ENCODE measurements at regions not wholly inside any gene's neighbourhood (a gene's known extent, or its start where the extent isn't known, plus 50 kb on each side); places are given as distances from the start of the nearest gene placed in this dataset.
"Not testable (repeated sequence)": the region's sequence is repeated elsewhere in the genome, so short reads cannot be mapped to it uniquely, and the experiment has no call there.

DNA sequence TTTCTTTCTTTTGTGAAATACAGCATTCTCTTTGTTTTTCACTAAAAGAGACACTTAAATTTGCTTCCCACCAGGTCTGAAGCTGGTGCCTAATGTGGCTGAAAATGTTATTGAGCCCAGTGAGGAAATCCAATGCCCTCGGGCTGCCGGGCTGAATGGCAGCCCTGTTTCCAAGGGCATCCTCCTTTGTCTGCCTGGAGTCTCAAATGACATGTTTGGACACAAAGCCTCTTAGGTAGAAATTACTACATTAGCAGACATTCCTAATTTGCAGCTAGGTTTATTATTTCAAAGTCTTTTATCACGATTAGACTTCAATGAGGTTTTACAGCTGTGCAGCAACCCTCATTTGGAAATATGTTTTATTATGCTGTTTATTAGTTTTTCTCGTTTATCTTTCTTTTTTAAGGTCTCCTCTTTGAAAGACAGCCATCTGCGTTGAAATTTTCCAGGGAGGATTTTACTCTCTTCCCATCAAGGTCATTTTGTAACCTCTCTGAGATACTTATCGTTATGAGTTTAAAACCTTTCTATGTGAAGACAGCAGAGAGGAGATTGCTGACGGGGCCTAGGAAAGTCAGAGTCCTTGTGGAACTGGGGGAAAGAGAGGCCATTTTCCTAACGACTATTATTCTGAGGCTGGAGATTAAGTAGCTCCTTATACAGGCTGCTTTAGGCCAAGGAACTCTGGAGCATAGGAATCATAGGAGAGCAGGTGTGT lies 59.0 kb upstream of the ZNF532 start:
- Mint-ChIP-seq H3K27ac (no peak overlapping the region), H3K4me3 (no peak overlapping the region), H3K9me3 (no peaks in the 10 kb centered on the region), H3K4me1 (ENCODE audit: low read depth) (no peaks in the 10 kb centered on the region), H3K27me3 (ENCODE audit: low read depth) (peaks cover 18% of the 10 kb centered on the region), H3K36me3 (ENCODE audit: low read depth) (no peaks in the 10 kb centered on the region)
- intact Hi-C loops (cut with micrococcal nuclease), result no loop called here
- DNase-seq, result no peak
- CTCF ChIA-PET, result no interaction called here

DNA sequence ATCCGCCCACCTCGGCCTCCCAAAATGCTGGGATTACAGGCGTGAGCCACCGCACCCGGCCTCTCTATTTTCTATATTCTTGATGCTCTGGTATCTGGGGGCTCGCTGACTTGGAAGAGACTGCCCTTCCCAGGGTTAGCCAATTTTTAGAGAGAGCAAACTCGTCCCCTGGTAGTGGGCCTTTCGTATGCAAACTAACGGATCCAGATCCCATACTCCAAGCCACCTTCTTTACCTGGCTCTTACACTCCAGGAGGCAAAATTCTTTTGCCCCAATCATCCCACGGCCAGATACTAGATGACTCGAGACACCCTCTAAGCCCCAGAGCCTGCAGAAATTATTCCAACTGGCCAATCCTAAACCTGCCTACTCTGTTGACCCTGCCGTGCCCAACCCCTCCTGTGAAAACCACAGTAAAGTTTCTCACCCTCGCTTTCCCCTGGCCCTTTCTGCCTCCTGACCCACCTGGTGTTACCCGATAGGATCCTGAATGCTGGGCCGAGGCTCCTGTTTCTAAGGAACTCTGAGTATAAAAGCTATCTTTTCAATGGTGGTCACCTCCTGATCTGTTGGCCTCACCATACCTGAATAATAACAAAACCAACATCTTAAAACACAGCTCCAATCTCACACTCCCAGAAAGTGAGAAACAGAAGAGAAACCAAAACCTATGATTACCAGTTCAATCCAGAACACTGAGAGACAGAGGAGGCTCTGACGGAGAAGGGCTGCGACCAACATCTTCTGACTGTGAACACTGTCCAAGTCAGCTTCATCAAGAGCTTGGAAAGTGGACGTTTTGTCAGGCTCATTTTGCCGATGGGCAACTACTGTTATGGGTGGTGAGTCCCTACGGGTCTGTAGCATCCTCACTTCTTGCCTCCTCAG lies 57.6 kb upstream of the ZNF532 start:
- peaks cover 20% of the 10 kb centered on the region for H3K27me3 Mint-ChIP-seq (ENCODE audit: low read depth)
- intact Hi-C loops (cut with micrococcal nuclease), result no loop called here
- H3K4me3 Mint-ChIP-seq, result no peak overlapping the region
- H3K4me1 Mint-ChIP-seq (ENCODE audit: low read depth), result no peaks in the 10 kb centered on the region
- no peak for DNase-seq
- H3K9me3 Mint-ChIP-seq, result no peaks in the 10 kb centered on the region
- CTCF ChIA-PET, result no interaction called here
- no peak overlapping the region for H3K27ac Mint-ChIP-seq
- H3K36me3 Mint-ChIP-seq (ENCODE audit: low read depth), result no peaks in the 10 kb centered on the region

DNA sequence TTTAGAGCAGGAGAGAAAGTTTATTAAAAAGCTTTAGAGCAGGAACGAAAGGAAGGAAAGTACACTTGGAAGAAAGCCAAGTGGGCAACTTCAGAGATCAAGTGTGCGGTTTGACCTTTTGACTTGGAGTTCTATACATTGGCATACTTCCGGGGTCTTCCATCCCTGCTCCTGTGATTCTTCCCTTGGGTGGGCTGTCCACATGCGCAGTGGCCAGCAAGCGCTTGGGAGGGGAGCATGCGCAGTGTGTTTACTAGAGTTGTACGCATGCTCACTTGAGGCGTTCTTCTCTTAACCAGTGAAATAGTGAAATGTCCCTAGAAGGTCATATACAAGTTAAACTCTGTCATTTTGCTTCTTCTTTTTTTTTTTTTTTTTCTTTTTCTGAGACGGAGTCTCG lies 56.9 kb upstream of the ZNF532 start:
- intact Hi-C loops (cut with micrococcal nuclease), result no loop called here
- Mint-ChIP-seq H3K4me3 (no peak overlapping the region), H3K27ac (no peak overlapping the region), H3K36me3 (ENCODE audit: low read depth) (no peaks in the 10 kb centered on the region), H3K27me3 (ENCODE audit: low read depth) (peaks cover 26% of the 10 kb centered on the region), H3K4me1 (ENCODE audit: low read depth) (no peaks in the 10 kb centered on the region), H3K9me3 (no peaks in the 10 kb centered on the region)
- CTCF ChIA-PET, result no interaction called here
- DNase-seq, result no peak

DNA sequence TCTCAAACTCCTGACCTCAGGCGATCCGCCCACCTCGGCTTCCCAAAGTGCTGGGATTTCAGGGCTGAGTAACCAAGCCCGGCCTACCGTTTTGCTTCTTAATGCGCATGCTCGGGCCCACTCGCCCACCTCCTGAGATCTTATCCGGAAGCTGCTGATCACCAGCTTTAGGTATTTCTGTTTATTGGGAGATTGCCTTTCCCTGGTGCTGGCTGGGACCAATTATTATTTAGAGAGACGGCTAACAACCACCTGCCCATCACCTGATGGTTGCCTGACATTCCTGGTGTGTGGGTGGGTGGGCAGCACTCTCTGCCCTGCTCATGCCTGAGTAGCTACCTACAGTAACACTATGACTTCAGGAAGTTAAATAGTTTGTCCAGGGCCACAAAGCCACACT lies 56.3 kb upstream of the ZNF532 start:
- peaks cover 30% of the 10 kb centered on the region for H3K27me3 Mint-ChIP-seq (ENCODE audit: low read depth)
- no peaks in the 10 kb centered on the region for H3K4me1 Mint-ChIP-seq (ENCODE audit: low read depth)
- H3K4me3 Mint-ChIP-seq, result no peak overlapping the region
- H3K9me3 Mint-ChIP-seq, result no peaks in the 10 kb centered on the region
- no peaks in the 10 kb centered on the region for H3K36me3 Mint-ChIP-seq (ENCODE audit: low read depth)
- no peak for DNase-seq
- CTCF ChIA-PET, result no interaction called here
- intact Hi-C loops (cut with micrococcal nuclease), result no loop called here
- H3K27ac Mint-ChIP-seq, result no peak overlapping the region

DNA sequence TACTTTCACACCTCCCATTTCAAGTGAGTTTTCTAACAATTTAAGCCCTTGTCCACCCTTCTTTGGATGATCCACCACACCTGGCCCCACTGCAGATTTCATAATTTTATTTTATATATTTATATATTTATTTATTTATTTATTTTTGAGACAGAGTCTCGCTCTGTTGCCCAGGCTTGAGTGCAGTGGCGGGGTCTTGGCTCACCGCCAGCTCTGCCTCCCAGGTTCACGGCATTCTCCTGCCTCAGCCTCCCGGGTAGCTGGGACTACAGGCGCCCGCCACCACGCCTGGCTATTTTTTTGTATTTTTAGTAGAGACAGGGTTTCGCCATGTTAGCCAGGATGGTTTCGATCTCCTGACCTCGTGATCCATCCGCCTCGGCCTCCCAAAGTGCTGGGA lies 52.8 kb upstream of the ZNF532 start:
- H3K27ac Mint-ChIP-seq; H3K36me3 Mint-ChIP-seq (ENCODE audit: low read depth); H3K4me1 Mint-ChIP-seq (ENCODE audit: low read depth); H3K4me3 Mint-ChIP-seq; DNase-seq; intact Hi-C loops (cut with micrococcal nuclease); H3K9me3 Mint-ChIP-seq: not testable (repeated sequence)
- peaks cover 53% of the 10 kb centered on the region for H3K27me3 Mint-ChIP-seq (ENCODE audit: low read depth)
- CTCF ChIA-PET, result interaction anchor here (0.6 kb wide), 1 partner anchor 92 kb away, joined by 3 read pairs; no protein-coding TSS in a partner anchor

DNA sequence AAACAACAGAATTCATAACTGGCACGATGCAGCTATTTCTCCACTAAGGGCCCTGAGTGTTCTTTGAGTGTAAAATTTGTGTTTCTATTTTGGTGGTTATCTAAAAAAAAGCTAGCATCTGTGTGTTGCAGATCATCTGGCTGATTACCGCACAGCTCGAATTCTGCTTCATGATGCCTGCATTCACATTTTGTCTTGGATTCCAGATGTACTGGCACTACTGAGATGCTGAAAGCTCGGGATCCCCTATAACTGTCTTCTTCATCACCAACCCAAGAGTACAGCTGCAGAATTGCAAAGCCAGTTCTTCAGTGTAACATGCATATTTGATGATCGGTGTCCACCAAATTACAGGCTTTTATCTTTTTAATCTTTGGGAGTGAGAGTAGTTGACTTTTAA lies 51.6 kb upstream of the ZNF532 start:
- Mint-ChIP-seq H3K4me3 (no peak overlapping the region), H3K27me3 (ENCODE audit: low read depth) (peaks cover 54% of the 10 kb centered on the region), H3K27ac (no peak overlapping the region), H3K36me3 (ENCODE audit: low read depth) (no peaks in the 10 kb centered on the region), H3K9me3 (peaks cover 3% of the 10 kb centered on the region), H3K4me1 (ENCODE audit: low read depth) (no peaks in the 10 kb centered on the region)
- intact Hi-C loops (cut with micrococcal nuclease), result no loop called here
- DNase-seq, result no peak
- CTCF ChIA-PET, result interaction anchor here (0.9 kb wide), 1 partner anchor 32 kb away, joined by 4 read pairs; no protein-coding TSS in a partner anchor

DNA sequence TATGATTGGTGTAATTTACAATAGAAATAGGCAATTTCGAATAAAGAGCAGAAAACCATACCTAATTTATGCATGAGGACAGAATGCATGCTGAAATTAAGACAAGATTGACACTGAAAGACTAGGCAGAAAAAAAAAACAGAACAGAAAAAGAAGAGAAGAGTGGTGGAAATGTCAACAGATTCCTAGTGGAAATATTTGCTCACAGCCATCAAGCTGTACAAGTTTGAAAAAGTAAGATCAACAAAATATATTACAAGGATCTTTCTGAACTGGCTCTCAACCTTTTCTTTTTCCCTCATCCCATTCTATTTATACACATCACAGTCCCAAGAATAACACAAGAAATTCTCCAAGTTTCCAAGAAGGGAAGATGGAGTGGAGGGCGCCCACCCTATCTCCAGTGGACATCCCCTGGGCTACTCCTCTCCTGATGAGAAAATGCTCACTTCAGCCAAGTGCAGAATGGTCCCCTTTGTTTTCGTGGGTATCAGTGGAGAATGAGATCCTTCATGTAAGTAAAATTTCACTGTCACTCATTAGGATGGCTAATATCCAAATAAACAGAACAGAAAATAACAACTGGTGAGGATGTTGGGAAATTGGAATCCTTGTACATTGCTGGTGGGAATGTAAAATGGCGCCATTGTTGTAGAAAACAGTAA lies 51.0 kb upstream of the ZNF532 start:
- DNase-seq, result no peak
- Mint-ChIP-seq H3K4me3 (no peak overlapping the region), H3K27ac (no peak overlapping the region), H3K27me3 (ENCODE audit: low read depth) (peaks cover 60% of the 10 kb centered on the region), H3K4me1 (ENCODE audit: low read depth) (peaks cover under 1% of the 10 kb centered on the region), H3K9me3 (peaks cover 3% of the 10 kb centered on the region), H3K36me3 (ENCODE audit: low read depth) (no peaks in the 10 kb centered on the region)
- CTCF ChIA-PET, result interaction anchor here (0.9 kb wide), 1 partner anchor 33 kb away, joined by 4 read pairs; no protein-coding TSS in a partner anchor
- intact Hi-C loops (cut with micrococcal nuclease), result no loop called here

DNA sequence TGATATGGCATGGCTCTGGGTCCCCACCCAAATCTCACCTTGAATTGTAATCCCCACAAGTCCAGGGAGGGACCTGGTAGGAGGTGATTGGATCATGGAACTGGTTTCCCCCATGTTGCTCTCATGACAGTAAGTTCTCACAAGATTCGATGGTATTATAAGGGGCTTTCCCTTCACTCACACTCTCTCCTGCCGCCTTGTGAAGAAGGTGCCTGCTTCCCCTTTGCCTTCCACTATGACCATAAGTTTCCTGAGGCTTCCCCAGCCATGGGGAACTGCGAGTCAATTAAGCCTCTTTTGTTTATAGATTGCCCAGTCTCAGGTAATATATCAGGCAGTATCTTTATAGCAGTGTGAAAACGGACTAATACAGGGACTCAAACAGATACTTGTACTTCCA lies 50.4 kb upstream of the ZNF532 start:
- no peak for DNase-seq
- Mint-ChIP-seq H3K9me3 (peaks cover 3% of the 10 kb centered on the region), H3K27ac (no peak overlapping the region), H3K4me1 (ENCODE audit: low read depth) (peaks cover 7% of the 10 kb centered on the region), H3K36me3 (ENCODE audit: low read depth) (no peaks in the 10 kb centered on the region), H3K4me3 (no peak overlapping the region), H3K27me3 (ENCODE audit: low read depth) (peaks cover 66% of the 10 kb centered on the region)
- intact Hi-C loops (cut with micrococcal nuclease), result no loop called here
- CTCF ChIA-PET, result no interaction called here
